ENCODE measurements at regions not wholly inside any gene's neighbourhood (a gene's known extent, or its start where the extent isn't known, plus 50 kb on each side); places are given as distances from the start of the nearest gene placed in this dataset.

DNA sequence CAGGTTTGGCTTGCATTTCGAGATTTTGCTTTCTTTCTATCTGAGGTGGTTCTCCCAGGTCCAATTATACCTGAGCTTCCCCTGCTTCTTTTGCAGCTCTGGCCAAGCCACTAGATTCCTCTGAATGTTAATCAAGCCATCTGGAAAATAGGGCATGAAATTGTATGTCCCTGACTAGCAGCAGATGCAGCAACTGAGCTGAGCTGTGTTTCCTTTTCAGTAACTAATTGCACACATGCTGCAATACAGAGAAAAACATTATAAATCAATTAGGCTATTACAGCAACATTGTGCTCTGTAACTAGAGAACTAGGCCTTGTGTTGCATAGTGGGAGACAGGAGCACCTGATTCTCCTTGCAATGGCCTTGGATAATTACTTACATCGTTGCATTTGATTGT is 408.3 kb downstream of the ETS1 start:
- TF ChIP-seq POLR2A (IDR thresholded peaks at IDR 0.05) (no peak), CTCF (IDR thresholded peaks at IDR 0.05) (no peak)
